Endothelial cell of umbilical vein (primary cell): ENCODE measurements at regions not wholly inside any gene's neighbourhood (a gene's known extent, or its start where the extent isn't known, plus 50 kb on each side); places are given as distances from the start of the nearest gene placed in this dataset.

Experiments used
- BruUV-seq: library from RNA; stranded (reverse); fragments of 400-500 nt; replicated peaks from 2 replicates; lab custom pipeline; 2021; lab: Mats Ljungman, UMichigan
- CTCF ChIA-PET: fragments of 300-600, 350-600 bp; sonication (Branson Sonifier 250); formaldehyde crosslinking; loops from one replicate; lab custom pipeline; 2021; ENCODE audit warnings: antibody characterized with exemption, inconsistent platforms; lab: Charles Lee
- POLR2A ChIA-PET: fragments of 300-600, 350-600 bp; sonication (Branson Sonifier 250); formaldehyde crosslinking; loops from one replicate; lab custom pipeline; 2021; ENCODE audit warnings: antibody characterized with exemption, inconsistent platforms; lab: Charles Lee
- DNase-seq: peaks from one replicate; pipeline ENCODE4 v3.0.0-alpha.2; 2011; ENCODE audit warnings: low read depth, low spot score
- FAIRE-seq: peaks from 2 replicates; lab custom pipeline; 2011; peaks lifted over from hg19 to GRCh38; lab: Jason Lieb, UNC
- H2AFZ ChIP-seq: 2 replicates; pipeline ENCODE4 v1.6.0; 2012; ENCODE audit warnings: low read depth, low read length, control low read depth, inconsistent platforms
- H3K27ac ChIP-seq: 2 replicates; pipeline ENCODE4 v1.5.1; 2011; ENCODE audit warnings: low read depth, mild to moderate bottlenecking, control low read depth, low read length, moderate library complexity; ENCODE audit not compliant: insufficient read depth
- H3K27me3 ChIP-seq, 2 experiments: 2 replicates each; pipeline versions ENCODE4 v1.6.0 to v1.6.1; 2011; ENCODE audit warnings: low read length in 2 of 2, mixed read lengths in 1 of 2; ENCODE audit not compliant: control insufficient read depth in 2 of 2, insufficient read depth in 2 of 2
- H3K36me3 ChIP-seq, 2 experiments: 2 replicates in 1 of 2; 3 replicates in 1 of 2; pipeline ENCODE4 v1.5.1; 2011; ENCODE audit warnings: low read length in 2 of 2, mild to moderate bottlenecking in 1 of 2, moderate library complexity in 1 of 2; ENCODE audit not compliant: control insufficient read depth in 2 of 2, insufficient read depth in 2 of 2; ENCODE audit errors: extremely low read depth in 1 of 2
- H3K4me1 ChIP-seq: 3 replicates; pipeline ENCODE4 v1.5.1; 2011; ENCODE audit warnings: mild to moderate bottlenecking, low read length; ENCODE audit not compliant: control insufficient read depth, insufficient read depth; ENCODE audit errors: extremely low read depth
- H3K4me2 ChIP-seq: 2 replicates; pipeline ENCODE4 v1.6.1; 2011; ENCODE audit warnings: low read length, control low read depth, mixed read lengths; ENCODE audit not compliant: insufficient read depth
- H3K4me3 ChIP-seq, 3 experiments: fragments of 200-600 bp in 1 of 3; sonication (generic), shearing (Covaris generic) in 1 of 3; replicated peaks in 1 of 3; 2 replicates each; pipeline ENCODE4 v1.5.1; 2011 to 2016; ENCODE audit warnings: control low read depth in 3 of 3, low read length in 3 of 3, mild to moderate bottlenecking in 2 of 3, inconsistent platforms in 1 of 3, low read depth in 1 of 3, moderate library complexity in 1 of 3; ENCODE audit not compliant: insufficient read depth in 1 of 3
- H3K79me2 ChIP-seq: 2 replicates; pipeline ENCODE4 v1.6.0; 2012; ENCODE audit warnings: low read length, inconsistent platforms; ENCODE audit not compliant: control insufficient read depth, insufficient read depth
- H3K9ac ChIP-seq: replicated peaks from 2 replicates; pipeline ENCODE3; 2011; ENCODE audit warnings: low read length, control low read depth; ENCODE audit not compliant: insufficient read depth; ENCODE audit errors: extremely low read depth
- H3K9me1 ChIP-seq: replicated peaks from 3 replicates; pipeline ENCODE4 v1.6.0; 2011; ENCODE audit warnings: mild to moderate bottlenecking, low read length; ENCODE audit not compliant: control insufficient read depth, insufficient read depth; ENCODE audit errors: extremely low read depth
- H3K9me3 ChIP-seq: replicated peaks from 2 replicates; pipeline ENCODE4 v1.5.1; 2012; ENCODE audit warnings: low read length, inconsistent platforms; ENCODE audit not compliant: control insufficient read depth, insufficient read depth
- H4K20me1 ChIP-seq: replicated peaks from 2 replicates; pipeline ENCODE3; 2011; ENCODE audit warnings: mild to moderate bottlenecking, low read length; ENCODE audit not compliant: control insufficient read depth, insufficient read depth; ENCODE audit errors: extremely low read depth
- CTCF ChIP-seq, 2 donors: IDR thresholded peaks; 1 replicate in 1 of 2; 2 replicates in 1 of 2; pipeline ENCODE4 v1.5.1; 2011; ENCODE audit warnings: low read length in 2 of 2, mild to moderate bottlenecking in 2 of 2, moderate library complexity in 2 of 2, control low read depth in 1 of 2, inconsistent platforms in 1 of 2, low read depth in 1 of 2; ENCODE audit not compliant: insufficient read depth in 1 of 2; ENCODE audit errors: extremely low read depth in 1 of 2
- EZH2 ChIP-seq: IDR thresholded peaks from 2 replicates; pipeline ENCODE4 v1.6.1; 2012; ENCODE audit warnings: borderline replicate concordance, low read depth, mild to moderate bottlenecking, moderate library complexity, low read length, inconsistent platforms; ENCODE audit not compliant: severe bottlenecking
- FOS ChIP-seq: IDR thresholded peaks from 2 replicates; pipeline ENCODE4 v1.6.1; 2011; ENCODE audit warnings: mild to moderate bottlenecking, low read length, moderate library complexity, borderline replicate concordance; ENCODE audit not compliant: insufficient read depth
- GATA2 ChIP-seq: IDR thresholded peaks from 2 replicates; pipeline ENCODE4 v1.7.0; 2011; ENCODE audit warnings: low read depth, mild to moderate bottlenecking, moderate library complexity, mixed read lengths, low read length; ENCODE audit not compliant: insufficient read length, insufficient read depth
- JUN ChIP-seq: IDR thresholded peaks from 2 replicates; pipeline ENCODE4 v1.6.1; 2011; ENCODE audit warnings: borderline replicate concordance, low read depth; ENCODE audit not compliant: insufficient read length, insufficient read depth
- MAX ChIP-seq: IDR thresholded peaks from 2 replicates; pipeline ENCODE4 v1.6.1; 2011; ENCODE audit not compliant: insufficient read depth, insufficient read length
- MYC ChIP-seq: IDR thresholded peaks from one replicate; pipeline ENCODE4 v1.6.1; 2011; ENCODE audit warnings: mild to moderate bottlenecking, low read depth, low read length
- POLR2A ChIP-seq: IDR thresholded peaks from 2 replicates; pipeline ENCODE4 v1.6.1; 2012; ENCODE audit warnings: low read depth, mild to moderate bottlenecking, control low read depth, low read length
- POLR2AphosphoS5 ChIP-seq: IDR thresholded peaks from 2 replicates; pipeline ENCODE4 v1.6.1; 2012; ENCODE audit warnings: low read depth, mild to moderate bottlenecking, control low read depth, low read length, moderate library complexity; ENCODE audit not compliant: insufficient read depth
- dilution Hi-C: fragments of 300-500 bp; cut with MboI; formaldehyde crosslinking; loops from one replicate; pipeline ENCODE4 v1.15.0; 2019; ENCODE audit warnings: low sequenced_read_pairs; ENCODE audit not compliant: extremely low pct_ligation_motif_present
- intact Hi-C: fragments of 100-400 bp; cut with micrococcal nuclease; formaldehyde crosslinking; loops from one replicate; pipeline ENCODE4 v1.10.0; 2022

- no peaks in the 10 kb centered on the region for H3K27me3 ChIP-seq
- H3K4me3 ChIP-seq: no peak overlapping the region
- ChIA-PET POLR2A (no interaction called here), CTCF (no interaction called here)
- H3K4me1 ChIP-seq: no peaks in the 10 kb centered on the region
- H3K79me2 ChIP-seq: no peaks in the 10 kb centered on the region
- H3K9ac ChIP-seq: no peak overlapping the region
- H3K36me3 ChIP-seq: no peaks in the 10 kb centered on the region
- H4K20me1 ChIP-seq: no peaks in the 10 kb centered on the region
- intact Hi-C loops (no loop called here), dilution Hi-C loops (no loop called here)
- no peak overlapping the region for H3K27ac ChIP-seq
- no peak overlapping the region for H3K4me2 ChIP-seq
- DNase-seq: no peak
- FAIRE-seq: no peak
- TF ChIP-seq FOS: no peak
- TF ChIP-seq GATA2: no peak
- TF ChIP-seq JUN: no peak
- no peak for TF ChIP-seq POLR2AphosphoS5
- no peak for TF ChIP-seq EZH2
- no peak for TF ChIP-seq MYC
- H3K9me1 ChIP-seq: no peaks in the 10 kb centered on the region
- no peaks in the 10 kb centered on the region for H3K9me3 ChIP-seq
- no TSS peak for BruUV-seq
- no peak overlapping the region for H2AFZ ChIP-seq
Observed at GRCh38 chr4:120506536-120506935, 416.0 kb downstream of the PRDM5 start.

- no peaks in the 10 kb centered on the region for H3K9me3 ChIP-seq
- dilution Hi-C loops: no loop called here
- H2AFZ ChIP-seq: no peak overlapping the region
- no peaks in the 10 kb centered on the region for H3K4me1 ChIP-seq
- H4K20me1 ChIP-seq: no peaks in the 10 kb centered on the region
- no TSS peak for BruUV-seq
- H3K9me1 ChIP-seq: no peaks in the 10 kb centered on the region
- no peaks in the 10 kb centered on the region for H3K36me3 ChIP-seq
- ChIA-PET CTCF (no interaction called here), POLR2A (no interaction called here)
- no peak for DNase-seq
- no peak overlapping the region for H3K27ac ChIP-seq
- no peaks in the 10 kb centered on the region for H3K27me3 ChIP-seq
- FAIRE-seq: no peak
- H3K79me2 ChIP-seq: no peaks in the 10 kb centered on the region
- no peak overlapping the region for H3K9ac ChIP-seq
- no peak overlapping the region for H3K4me2 ChIP-seq
- intact Hi-C loops: no loop called here
- H3K4me3 ChIP-seq: no peak overlapping the region
- TF ChIP-seq MYC (no peak), EZH2 (no peak), GATA2 (no peak), POLR2A (no peak), POLR2AphosphoS5 (no peak), FOS (no peak), MAX (no peak), CTCF (IDR thresholded peaks at IDR 0.05; ENCODE audit: extremely low read depth in 1 of 2, insufficient read depth in 1 of 2, low read depth in 1 of 2, low read length in 2 of 2) (no peak), JUN (no peak)
Observed at GRCh38 chr4:120498678-120499077, 423.8 kb downstream of the PRDM5 start.
